ENCODE measurements at regions not wholly inside any gene's neighbourhood (a gene's known extent, or its start where the extent isn't known, plus 50 kb on each side); places are given as distances from the start of the nearest gene placed in this dataset.

DNA sequence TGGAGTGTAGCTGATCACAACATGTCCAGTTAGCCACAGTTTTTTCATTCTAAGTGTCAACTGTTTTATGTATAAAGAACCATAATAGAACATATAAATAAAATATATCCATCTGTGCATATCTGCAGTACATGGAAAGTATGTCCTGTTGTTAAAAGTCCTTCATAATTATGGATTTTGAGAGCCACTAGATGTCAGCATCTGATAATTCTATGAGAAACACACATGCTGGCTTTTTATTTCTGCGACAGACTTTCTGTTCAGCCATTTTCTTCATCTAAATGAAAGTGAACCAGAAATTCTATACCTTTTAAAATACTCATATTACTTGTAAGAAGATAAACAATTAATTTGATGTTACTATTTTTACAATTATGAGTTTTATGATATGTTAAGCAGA is 251.5 kb downstream of the GPM6A start:
- no peak for TF ChIP-seq PPARA (CRISPR knock-in tag; IDR thresholded peaks at IDR 0.05; ENCODE audit: borderline replicate concordance)
- TF ChIP-seq, protein P1, sequence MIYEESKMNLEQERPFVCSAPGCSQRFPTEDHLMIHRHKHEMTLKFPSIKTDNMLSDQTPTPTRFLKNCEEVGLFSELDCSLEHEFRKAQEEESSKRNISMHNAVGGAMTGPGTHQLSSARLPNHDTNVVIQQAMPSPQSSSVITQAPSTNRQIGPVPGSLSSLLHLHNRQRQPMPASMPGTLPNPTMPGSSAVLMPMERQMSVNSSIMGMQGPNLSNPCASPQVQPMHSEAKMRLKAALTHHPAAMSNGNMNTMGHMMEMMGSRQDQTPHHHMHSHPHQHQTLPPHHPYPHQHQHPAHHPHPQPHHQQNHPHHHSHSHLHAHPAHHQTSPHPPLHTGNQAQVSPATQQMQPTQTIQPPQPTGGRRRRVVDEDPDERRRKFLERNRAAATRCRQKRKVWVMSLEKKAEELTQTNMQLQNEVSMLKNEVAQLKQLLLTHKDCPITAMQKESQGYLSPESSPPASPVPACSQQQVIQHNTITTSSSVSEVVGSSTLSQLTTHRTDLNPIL (CRISPR knock-in tag; IDR thresholded peaks at IDR 0.05; ENCODE audit: low read depth) = no peak
- no peak for TF ChIP-seq ZNF8 (CRISPR knock-in tag; IDR thresholded peaks at IDR 0.05)
- TF ChIP-seq, protein P2, sequence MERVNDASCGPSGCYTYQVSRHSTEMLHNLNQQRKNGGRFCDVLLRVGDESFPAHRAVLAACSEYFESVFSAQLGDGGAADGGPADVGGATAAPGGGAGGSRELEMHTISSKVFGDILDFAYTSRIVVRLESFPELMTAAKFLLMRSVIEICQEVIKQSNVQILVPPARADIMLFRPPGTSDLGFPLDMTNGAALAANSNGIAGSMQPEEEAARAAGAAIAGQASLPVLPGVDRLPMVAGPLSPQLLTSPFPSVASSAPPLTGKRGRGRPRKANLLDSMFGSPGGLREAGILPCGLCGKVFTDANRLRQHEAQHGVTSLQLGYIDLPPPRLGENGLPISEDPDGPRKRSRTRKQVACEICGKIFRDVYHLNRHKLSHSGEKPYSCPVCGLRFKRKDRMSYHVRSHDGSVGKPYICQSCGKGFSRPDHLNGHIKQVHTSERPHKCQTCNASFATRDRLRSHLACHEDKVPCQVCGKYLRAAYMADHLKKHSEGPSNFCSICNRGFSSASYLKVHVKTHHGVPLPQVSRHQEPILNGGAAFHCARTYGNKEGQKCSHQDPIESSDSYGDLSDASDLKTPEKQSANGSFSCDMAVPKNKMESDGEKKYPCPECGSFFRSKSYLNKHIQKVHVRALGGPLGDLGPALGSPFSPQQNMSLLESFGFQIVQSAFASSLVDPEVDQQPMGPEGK (CRISPR knock-in tag; IDR thresholded peaks at IDR 0.05; ENCODE audit: borderline replicate concordance) = no peak
- no peak for TF ChIP-seq ZFP30 (CRISPR knock-in tag; IDR thresholded peaks at IDR 0.05)
- no peak for TF ChIP-seq SNAI2 (CRISPR knock-in tag; IDR thresholded peaks at IDR 0.05)
